Cerebellar cortex (tissue), 1 donor: ENCODE measurements at regions not wholly inside any gene's neighbourhood (a gene's known extent, or its start where the extent isn't known, plus 50 kb on each side); places are given as distances from the start of the nearest gene placed in this dataset.
A peak's percentile ranks its signal among the peaks of the same experiment; 100 is the strongest.

Source experiments
- DNase-seq: peaks from one replicate; pipeline ENCODE4 v3.0.0-alpha.2; 2015; ENCODE audit warnings: low spot score

DNA sequence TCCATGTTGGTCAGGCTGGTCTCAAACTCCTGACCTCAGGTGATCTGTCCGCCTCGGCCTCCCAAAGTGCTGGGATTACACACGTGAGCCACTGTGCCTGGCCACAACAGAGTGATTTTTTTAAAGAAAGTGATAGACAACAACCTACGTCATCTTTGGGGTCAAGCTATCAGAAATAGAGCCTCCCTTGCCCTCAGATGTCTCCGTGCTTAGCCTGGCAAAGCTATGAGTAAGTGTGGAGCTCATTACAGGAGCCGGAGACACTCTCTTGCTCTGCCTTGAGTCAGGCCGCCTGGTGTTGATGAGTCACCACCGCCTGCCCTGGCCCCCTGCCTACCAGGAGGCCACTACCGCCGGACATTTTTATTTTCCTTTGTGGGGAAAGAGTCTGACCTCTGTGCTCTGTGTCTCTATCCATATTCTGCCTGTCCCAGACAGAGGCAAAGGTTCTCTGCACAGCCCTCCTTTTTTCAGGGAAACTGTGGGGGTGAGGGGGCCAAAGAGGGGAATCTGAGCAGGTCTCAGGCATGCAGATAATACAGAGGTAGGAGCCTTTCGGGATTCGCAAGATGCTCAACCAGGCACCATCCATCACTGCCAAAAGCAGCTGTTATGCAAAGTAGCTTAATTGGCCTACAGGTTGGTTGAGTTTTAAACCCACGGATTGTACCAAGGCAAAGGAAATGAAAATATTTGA, 123.7 kb upstream of the CPEB4 start:
- DNase-seq, result peak; percentile 56

DNA sequence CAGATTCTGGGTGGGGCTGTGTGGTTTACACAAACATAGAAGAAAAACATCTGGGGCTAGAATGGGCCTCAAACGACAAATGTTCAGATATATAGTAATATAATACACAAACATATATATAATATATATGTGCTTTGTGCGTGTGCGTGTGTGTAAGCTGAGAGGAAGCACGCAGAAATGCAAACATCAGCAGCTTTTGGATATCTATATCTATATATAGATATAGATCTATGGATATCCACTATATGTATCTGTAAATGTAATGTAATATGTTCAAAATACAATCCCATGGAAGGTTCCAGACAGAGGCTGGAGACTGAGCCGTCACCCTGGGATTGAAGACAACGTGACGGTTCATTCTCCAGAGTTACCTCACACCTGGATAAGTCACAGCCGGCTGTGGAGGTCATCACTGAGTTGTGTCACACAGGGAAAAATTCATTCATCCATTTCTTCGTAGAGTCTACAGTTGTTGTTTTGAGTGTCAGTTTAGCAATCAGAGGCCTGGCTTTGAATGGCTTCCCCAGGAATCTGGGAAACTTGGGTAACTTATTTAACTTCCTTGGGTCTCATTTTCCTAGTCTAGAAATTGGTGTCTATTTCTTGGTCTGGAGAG, 123.0 kb upstream of the CPEB4 start:
- no peak for DNase-seq

DNA sequence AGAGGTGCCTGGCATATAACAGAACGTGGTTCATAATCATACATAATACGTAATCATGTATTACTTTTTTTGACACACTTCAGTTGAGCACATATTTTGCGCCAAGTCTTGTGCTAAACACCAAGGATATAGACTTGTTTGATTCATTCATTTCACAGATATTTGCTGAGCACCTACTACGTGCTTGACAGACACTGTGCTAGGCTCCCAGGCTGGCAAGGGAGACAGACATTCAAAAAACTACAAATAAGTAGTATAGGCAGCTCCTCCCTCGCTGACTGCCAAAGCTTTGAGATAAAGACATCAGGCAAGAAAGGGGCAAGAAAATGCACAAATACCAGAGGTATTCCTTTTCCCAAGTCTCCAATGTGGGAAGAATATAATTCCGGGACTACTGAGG, 122.5 kb upstream of the CPEB4 start:
- no peak for DNase-seq

DNA sequence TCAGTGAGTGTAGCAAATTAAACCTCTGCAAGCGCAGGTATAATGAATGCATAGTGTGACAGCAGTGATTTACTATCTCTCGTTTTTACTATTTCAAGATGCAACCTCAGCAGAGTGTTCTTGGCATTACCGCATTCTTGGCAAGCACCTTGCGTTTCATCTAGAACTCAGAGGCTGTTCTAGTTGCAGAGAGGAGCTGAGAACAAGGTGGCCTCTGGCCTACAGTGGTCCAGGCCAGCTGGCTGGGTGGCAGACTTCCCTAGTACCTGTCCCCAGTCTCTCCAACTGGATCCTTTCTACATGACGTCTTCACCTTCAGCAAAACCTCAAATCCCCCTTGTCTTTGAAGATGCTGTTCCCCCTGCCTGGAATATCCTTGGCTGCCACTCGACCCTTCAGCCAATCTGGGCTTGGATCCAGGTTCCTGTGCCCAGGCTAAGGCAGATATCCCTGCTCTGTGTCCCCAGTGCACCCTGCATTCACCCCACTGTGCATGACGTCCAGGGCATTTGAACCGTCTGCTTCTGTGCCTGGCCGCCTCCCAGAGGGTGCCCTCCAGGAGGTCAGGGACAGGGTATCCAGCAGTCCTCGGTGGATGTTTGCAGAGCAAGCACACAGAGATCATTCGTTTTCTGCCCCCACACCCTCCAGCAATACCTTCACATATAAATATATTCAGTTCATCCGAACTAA, 120.4 kb upstream of the CPEB4 start:
- peak; percentile 97 for DNase-seq

DNA sequence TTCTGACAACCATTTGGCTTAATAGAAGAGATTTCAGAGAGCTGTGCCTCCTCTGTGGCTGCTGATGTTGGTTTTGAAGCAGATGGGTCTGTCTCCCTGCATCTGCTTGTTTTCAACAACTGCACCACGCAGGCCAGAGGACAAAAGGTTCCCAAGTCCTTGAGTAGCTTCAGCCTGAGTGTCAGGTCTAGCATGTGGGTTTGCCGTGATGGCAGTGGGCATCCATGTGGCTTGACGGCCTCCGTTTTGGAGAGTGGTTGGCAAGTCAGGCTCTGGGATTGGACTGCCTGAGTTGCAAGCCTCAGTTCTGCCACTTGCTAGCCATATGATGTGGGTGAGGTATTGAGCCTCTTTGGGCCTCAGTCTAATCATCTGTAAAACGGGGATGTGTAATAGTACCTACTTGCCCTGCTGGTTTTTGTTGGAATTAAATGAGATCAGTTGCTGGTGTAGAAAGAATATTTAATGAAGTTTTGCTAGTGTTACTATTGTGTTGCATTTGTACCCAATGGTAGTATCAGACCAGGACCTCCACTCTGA, 119.8 kb upstream of the CPEB4 start:
- no peak for DNase-seq

DNA sequence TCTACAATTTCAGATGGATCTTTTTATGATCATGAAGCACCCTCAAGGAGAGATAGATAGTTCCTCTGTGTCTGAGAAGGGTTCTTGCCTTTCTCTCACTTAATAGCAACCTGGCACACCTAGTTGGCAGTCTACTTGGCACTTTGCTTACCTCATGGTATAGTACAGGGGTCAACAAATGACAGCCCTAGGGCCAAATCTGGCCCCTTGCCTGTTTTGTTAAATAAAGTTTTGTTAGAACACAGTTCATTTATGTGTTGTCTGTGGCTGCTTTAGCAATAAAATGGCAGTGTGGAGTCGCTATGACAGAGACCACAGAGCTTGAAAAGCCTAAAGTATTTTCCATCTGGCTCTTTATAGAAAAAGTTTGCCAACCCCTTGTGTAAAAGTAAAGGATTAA, 119.3 kb upstream of the CPEB4 start:
- DNase-seq, result no peak

GRCh38 chr5:173770637-173771036, 117.5 kb upstream of the CPEB4 start:
- DNase-seq, result no peak

- no peak for DNase-seq
These were observed 116.9 kb upstream of the CPEB4 start for GRCh38 chr5:173771121-173771724.

GRCh38 chr5:173771725-173772383, 116.3 kb upstream of the CPEB4 start:
- no peak for DNase-seq

DNA sequence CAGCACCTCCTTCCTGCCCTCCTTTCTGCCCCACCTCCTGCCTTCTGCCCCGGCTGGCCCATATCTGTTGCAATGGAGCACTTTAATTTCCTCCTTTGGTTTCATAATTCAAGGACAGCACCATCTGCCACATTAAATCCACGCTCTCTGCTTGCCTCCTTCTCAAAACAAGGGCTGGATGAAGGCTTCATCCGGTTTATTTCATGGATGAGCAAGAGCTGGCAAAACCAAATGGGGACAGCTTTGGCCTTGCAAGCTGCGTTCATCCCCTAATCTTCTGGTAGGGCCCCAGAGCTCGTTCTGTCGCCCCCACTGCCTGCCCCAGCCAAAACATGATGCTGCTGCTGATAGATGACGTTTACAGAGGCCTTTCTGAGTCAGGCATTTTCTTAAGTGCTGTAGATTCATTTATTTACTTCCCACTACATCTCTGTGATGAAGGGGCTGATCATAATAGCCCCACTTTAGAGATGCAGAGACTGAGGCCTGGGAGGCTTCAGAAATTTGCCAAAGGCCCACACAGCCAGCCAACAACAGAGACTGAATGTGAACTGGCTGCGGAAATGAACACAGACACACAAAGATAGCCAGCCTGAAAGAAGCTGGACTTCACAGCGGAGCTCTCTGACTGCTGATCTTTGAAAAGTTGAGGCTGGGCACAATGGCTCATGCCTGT, 115.6 kb upstream of the CPEB4 start:
- DNase-seq, result peak; percentile 94

- DNase-seq, result no peak
These were observed 113.8 kb upstream of the CPEB4 start for GRCh38 chr5:173774271-173774761.

GRCh38 chr5:173775261-173776197, 112.6 kb upstream of the CPEB4 start:
- peak; percentile 57 for DNase-seq

DNA sequence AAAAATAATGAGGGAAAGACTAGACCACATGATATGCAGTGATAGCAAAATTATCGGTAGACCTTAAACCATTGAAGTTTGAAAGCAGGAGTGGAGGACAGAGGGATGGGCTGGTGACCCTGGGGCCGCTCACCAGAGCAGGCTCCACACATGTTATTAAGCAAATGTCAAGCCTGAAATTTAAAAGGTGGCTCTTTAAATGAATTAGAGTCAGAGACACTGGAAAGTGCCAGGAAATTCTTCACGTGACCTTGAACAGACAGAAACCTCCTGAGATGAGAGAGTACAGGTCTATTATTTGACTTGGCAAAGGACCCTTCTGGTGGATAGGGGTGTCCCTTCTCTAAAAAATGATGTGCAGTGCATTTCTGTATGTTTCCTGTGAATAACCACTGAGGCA, 111.0 kb upstream of the CPEB4 start:
- DNase-seq, result no peak

DNA sequence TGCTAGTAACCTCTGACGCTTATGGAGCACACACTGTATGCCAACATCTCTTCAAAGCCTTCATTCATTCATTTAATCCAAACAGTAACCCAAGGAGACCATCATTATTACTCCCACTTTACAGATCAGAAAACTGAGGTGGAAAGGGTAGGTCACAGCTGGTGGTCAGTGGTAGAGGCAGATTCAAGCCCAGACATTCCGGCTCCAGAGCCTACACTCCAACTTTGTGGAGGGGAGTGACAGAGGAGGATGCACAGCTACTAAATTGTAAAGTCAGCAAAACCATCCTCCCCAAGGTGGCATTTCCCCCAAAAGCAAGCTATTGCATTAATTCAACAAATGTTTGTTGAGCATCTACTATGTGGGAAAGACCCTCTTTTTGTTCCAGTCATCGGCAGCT, 110.5 kb upstream of the CPEB4 start:
- DNase-seq, result no peak

- DNase-seq, result no peak
These were observed 109.9 kb upstream of the CPEB4 start for GRCh38 chr5:173778152-173778782.

- DNase-seq, result no peak
These were observed 109.3 kb upstream of the CPEB4 start for GRCh38 chr5:173778784-173779304.

DNA sequence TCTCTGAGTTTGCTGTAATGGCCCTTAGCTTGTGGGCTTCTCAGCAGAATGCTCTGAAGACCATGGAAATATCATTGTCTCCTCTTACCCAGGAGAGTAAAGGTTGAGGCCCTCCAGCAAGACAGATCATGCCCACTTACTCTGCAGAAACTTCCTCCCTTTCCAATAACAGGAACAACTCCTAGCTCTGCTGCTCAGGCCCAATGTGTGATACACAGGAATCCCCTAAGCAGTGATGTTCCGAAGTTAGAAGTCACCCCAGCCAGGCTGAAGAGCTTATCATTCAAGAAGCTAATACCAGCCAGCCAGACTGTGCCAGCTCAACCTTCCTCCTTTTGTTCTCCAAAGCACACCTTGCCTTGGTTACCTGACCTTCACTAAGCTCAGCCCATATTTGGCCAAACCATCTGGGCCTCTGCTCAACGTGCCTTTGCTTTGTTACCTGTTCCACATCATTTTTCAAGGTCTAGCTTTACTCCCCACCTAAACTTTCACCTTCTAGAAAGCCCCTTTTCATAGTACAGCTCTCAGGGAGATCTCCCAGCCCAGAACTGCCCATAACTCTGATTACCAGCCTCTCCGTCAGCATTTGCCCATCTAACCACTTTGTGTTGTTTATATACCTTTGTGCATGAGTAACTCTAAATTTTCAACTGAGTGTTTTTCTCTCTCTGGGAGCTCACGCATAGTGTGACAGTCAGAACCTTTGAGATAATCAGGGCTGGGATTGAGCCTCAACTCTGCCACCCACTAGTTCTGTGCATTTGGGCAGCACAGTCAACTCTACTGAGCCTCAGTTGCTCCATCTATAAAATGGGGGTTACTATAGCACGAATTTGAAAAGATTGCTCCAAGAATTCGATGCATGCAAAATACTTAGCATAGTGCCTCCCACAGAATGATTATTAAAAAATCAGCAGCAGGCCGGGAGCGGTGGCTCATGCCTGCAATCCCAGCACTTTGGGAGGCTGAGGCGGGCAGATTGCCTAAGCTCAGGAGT, 107.6 kb upstream of the CPEB4 start:
- DNase-seq, result no peak

- no peak for DNase-seq
These were observed 106.7 kb upstream of the CPEB4 start for GRCh38 chr5:173781432-173781815.
